Activated CD8-positive, alpha-beta memory T cell treated with anti-CD3 and anti-CD28 coated beads, Interleukin-2, amount 50 U/mL, for 48 hours (primary cell): ENCODE measurements at regions not wholly inside any gene's neighbourhood (a gene's known extent, or its start where the extent isn't known, plus 50 kb on each side); places are given as distances from the start of the nearest gene placed in this dataset.
"Not testable (repeated sequence)": the region's sequence is repeated elsewhere in the genome, so short reads cannot be mapped to it uniquely, and the experiment has no call there.

Source experiments
- DNase-seq: peaks from one replicate; pipeline ENCODE4 v3.0.0-alpha.2; 2020

DNA sequence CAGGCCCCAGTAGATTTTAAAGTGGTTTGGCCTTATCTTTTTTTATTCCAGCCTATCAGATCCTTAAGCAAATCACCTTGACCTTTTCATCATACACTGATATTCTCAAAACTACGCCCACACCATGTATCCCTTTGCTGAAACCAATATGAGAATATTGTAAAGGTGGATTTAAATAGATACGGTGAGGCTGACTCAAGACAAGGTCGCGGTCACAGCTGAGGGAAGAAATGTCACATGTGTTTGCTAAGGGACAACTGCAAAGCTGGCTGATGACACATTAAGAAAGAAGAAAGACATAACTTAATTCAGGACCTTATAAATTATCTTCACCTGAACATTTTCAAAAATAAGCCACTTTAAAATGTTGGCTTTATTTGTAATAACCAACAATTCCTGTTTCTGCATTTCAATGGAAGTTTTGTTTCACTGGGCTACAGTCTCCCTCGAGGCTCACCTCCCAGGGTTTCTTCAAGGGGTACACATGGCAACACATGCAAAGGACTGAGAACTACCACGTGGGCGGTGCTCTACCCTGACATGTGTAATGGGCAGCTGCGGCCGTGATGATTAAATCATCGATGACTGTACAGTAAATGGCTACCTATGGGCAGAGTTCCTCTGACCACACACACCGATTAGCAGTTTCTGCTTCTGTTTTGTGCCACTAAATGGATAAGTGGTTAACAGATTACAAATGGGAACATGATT, 189.5 kb downstream of the SIPA1L2 start:
- no peak for DNase-seq

DNA sequence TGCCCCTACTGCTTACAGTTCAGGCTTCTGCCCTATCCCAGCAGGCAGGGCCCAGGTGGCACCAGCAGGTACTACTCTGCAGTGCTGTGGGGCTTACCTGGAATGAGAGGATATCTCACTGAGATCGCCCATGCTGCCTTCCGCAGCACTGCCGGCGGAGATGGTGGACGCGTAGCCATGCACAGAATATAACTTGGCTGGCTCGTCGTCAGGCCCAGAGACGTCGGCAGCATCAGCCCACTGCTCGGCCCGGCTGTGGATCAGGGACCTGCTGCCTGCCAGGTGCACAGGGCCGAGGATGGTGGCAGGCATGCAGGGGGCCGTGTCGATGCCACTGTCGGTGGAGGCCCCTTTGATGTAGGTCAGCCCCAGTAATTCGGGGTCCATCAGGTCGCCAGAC, 190.9 kb downstream of the SIPA1L2 start:
- no peak for DNase-seq

DNA sequence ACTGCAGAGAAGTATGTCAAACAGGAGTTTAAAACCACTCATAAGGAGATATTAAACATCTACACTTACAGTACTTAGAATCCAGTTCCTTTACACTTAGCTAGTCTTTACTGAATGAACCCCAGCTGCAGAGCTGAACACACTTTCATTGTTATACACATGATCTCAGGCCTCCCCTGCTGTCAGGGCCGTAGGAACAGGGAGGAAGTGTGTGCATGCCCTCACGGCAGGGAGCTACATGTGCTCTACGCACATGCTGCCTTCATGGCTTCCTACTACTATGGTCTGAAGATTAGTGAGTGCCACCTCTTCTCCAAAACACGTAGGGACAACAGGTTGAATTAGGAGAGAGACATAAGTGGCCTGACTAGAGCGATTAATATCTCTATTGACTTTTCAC, 191.5 kb downstream of the SIPA1L2 start:
- no peak for DNase-seq

DNA sequence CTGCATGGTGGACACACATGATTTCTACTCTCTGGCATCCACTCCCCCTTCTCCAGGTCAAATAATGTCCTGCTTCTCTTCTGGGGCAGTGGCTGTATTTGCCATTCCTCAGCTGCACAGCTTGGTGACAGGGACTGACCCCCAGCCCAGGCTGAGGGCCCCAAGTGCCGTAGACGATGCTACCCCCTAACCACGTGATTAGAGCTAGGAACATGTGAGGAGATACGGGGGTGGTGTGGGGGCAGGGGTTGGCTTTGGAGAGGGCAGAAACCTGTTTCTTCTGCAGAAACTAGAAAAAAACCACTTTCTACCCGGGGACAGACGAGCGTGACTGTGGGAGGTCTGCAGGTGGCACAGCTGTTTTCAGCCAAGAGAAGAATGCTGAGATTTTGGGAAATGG, 192.4 kb downstream of the SIPA1L2 start:
- DNase-seq, result no peak

DNA sequence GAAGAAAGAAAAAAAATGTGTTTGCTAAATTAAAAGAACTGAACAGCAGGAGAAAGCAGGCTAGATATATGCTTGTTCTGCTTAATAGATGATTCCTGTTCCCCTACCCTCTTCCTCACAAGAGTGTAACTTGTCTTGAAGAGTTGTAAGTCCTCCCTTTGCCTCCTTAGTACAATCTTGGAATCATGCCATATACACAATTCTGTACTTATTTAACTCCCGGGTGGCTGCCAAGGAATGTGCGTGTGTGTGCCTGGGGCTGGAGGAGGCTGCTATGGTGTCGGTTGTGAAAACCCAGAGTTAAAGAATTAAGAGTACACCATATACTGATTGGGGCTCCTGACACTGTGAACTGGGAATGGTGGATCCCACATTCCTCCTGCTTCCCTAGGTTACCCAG, 194.2 kb downstream of the SIPA1L2 start:
- DNase-seq, result no peak

DNA sequence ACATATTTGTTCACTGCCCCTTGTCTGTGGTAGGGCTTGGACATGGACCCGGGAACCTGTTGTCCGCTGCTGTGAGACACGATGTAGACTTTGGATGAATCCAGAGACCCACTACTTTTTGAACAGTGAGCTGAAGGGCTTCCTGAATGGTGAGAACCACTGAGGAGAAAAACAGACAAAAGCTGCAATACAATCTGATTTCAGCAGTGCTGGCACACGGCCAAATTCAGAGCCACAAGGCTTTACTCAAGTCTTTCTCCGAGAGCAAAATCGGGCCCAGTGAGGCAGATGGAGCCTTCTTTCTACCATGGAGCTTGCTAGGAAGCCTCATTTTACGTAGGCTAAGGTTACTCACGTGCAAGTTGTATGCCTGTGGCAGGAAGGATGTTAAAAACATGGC, 197.6 kb downstream of the SIPA1L2 start:
- no peak for DNase-seq

DNA sequence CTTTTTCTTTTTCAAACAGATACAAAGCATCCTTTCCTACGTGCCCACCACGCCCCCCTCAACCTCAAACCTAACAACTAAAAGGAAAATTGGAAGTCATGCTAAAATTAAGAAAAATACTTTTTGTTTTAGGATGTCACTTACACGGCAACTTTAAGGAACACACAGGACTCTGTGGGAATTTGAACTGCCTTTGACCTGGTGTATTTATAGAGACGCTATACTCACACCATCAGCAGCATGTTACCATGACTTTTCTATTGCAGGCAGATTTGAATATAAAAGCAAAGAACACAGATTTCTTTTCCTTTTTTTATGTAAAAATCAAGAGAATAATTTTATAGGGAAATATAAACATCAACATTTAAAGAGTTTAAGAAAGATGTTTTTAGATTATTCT, 198.2 kb downstream of the SIPA1L2 start:
- no peak for DNase-seq

DNA sequence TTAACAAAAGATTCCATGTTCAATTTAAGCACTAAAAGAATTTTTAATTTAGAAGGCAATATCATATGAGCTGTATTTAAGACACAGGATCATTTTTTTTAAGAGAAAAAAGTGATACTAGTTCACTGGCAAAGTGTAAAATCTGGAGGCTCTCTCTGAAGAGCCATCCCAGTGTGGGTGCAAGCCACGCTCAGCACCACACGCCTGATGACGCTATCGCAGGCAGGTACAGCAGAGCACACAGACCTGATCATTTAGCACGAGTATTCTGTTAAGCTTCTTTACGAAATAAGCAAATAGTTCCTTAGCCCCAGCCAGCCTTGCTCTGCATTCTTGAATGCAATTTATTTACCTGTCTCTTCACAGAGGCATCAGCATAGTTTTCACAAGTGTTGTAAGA, 198.6 kb downstream of the SIPA1L2 start:
- no peak for DNase-seq

DNA sequence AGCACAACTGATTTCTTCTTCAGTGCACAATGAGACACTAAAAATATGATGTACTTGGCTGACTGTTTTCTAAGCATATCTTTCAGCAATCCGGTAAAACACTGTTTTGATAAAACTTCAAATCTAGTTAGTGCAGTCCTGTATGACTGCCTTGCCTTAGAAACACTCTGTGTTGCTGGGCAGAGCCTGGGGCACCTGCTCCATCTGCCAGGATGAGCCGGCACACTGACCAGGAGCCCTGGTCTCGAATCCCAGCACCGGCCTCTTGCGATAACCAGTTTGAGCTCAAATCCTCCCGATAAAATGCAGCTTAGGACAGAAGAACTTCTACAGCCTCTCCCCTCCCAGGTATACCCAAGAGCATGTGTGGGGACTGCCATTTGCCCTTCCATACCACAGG, 199.5 kb downstream of the SIPA1L2 start:
- no peak for DNase-seq

DNA sequence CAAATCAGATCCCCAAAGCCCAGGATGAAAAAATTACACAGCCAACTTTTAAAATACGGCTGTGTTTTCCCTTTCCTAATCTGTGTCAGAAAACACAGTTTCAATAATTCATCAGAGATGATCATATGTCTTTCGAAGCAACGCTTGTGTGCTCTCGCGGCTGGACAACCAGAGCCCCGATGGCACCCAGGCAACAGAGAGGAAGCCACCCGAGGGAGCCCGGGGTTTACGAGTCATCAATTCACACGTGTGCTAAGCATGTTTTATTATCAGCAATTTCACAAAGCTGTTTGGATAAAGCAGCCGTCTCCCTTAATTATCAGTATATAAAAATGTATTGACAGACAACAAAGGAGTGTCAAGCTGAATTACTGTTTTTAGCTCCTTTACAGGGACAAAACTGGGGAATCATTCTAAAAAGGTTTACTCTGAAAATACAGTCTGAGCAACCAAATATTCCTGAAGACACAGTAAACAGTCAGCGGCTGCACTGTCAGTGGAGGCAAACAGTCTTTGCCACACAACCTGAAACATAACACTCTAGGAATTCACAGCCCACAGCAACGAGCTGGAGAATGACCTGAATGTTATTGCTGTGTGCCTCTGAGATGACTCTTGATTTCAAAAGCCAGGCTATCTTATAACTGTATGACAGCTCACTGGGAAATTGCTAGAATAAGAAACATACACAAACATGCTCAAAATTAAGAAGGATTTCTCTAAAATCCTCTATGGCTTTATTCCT, 201.0 kb downstream of the SIPA1L2 start:
- DNase-seq, result no peak

DNA sequence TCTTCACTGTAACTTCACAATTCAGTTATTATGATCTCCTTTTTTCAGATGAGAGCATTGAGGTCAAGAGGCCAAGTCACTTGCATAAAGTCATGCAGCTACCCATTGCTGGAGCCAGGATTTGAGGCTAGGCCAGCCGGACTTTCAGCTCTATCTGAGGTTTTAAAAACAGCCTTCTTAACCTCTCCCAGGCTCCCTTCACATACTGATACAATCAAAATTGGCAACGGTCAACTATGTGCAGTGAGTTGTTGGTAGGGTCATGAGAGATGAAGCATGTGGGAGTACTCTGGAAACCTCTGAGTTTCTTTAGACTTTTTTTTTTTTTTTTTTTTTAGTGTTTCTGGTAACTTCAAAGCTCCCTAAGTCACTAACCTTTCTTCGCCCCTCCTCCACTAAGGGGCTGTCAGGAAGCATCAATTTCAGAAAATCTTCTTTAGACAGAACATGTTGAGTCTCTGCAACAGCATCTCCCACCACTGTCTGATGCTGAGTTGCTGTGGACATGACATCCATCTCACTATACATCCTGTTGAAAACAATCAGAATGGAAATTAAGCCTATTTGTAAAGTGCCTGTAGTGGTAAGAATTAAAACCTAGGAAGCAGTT, 201.8 kb downstream of the SIPA1L2 start:
- no peak for DNase-seq

DNA sequence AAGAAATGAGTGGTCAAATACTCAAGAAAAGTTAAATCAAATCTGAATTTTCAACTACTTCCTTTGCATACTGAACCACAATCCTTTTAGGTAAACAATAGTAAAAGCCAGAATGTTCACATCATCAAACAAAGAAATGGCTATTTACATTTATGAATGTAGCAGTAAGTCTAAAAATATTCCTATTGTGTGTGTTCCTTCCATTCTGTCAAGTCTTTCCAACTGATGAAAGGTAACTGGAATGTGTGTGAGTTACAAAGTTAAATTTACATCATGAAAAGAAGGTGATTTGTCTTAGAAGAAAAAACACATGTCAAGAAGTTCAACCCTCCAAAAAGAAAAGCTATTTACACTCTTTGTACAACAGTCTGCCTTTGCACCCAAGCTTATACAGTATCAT, 203.1 kb downstream of the SIPA1L2 start:
- DNase-seq, result no peak

DNA sequence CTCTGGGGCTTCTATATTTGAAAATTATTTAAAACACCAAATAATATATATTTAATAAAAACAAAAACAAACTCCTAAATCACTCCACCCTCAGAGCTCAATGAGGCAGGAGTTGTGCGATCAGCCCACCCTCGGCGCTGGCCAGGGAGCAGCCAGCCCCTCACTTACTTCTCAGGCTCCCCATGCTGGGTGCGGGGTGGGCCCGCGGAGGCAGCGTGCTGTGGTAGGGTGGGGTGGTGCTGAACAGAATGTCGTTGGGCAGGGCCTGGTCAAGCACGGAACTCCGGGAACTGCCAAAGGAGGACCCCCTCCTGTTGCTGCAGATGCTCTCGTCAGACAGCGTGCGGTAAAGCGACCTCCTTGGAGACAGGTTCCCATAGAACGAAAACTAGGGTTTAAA, 204.5 kb downstream of the SIPA1L2 start:
- no peak for DNase-seq

DNA sequence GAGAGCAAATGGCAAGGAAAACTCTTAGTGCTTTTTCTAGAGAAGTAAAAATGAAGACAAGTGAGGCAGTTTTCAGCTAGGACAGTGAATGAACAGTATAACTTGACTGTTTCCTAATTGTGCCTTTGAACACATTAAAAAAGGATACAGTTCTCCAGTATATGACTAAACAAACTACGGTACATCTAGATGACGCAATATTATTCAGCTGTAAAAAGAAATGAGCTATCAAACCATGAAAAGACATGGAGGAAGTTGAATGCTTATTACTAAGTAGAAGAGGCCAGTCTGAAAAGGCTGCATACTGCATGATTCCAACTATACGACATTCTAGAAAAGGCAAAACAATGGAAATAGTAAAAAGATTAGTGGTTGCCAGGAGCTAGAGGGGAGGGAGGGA, 206.3 kb downstream of the SIPA1L2 start:
- no peak for DNase-seq

DNA sequence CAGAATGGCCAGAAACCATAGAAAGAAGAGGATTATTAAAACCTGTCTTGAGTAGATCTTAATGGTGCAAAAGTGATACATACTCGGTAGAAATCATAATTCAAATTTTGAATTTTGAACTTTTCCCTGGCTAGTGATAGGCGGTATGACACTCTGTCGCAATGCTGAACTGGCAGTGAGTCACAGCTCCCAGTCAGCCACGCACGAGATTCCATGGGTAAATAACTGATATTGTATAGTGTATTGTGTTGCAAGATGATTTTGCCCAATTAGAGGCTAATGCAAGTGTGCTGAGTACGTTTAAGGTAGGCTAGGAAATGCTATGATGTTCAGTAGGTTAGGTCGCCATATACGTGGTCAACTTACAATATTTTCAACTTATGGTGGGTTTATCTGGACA, 207.0 kb downstream of the SIPA1L2 start:
- DNase-seq, result no peak

DNA sequence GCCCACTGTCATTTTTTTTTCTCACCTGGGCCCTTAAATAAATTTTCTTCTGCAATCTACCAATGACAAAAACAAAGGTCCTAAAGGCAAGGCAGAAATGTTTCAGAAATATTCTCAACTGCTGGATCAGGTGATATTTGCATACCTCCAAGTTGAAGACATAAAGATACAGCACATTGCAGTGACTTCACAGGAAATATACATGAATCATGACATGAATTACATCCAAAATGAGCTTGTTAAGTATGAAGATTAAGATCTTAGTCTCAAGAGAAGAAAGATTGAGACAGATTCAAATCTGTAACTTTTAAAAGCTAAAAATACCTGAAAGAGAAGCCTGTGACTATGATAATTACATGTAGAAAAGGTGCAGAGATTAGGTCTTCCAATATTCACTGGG, 207.8 kb downstream of the SIPA1L2 start:
- DNase-seq, result no peak

DNA sequence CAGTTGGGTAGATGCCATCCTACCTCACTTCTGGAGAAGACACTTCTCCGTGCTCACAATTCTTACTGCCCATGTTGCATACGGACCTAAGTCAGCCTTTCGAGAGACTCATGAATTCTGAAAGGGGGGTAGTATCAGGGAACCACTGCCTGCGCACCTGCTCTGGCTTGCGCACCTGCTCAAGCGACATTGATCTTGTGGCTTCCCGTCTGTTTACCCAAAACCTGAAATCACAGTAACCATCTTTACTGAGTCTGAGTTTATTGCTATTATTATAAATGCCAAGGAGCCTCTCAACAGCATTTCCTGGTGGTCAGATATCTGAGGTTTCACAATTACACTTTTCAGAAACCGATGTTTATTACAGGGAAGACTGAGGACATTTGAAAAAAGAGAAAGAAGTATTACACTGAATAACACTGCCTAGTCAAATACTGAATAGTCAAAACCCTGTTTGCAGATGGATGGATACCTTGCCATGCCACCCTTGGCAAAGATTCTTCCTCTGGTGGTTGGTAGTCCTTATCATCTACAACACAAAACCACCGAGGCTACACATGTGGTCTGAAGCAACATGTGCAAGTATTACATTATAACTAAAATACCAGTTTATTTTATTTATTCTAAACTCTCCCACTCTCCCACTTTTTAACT, 208.7 kb downstream of the SIPA1L2 start:
- no peak for DNase-seq

DNA sequence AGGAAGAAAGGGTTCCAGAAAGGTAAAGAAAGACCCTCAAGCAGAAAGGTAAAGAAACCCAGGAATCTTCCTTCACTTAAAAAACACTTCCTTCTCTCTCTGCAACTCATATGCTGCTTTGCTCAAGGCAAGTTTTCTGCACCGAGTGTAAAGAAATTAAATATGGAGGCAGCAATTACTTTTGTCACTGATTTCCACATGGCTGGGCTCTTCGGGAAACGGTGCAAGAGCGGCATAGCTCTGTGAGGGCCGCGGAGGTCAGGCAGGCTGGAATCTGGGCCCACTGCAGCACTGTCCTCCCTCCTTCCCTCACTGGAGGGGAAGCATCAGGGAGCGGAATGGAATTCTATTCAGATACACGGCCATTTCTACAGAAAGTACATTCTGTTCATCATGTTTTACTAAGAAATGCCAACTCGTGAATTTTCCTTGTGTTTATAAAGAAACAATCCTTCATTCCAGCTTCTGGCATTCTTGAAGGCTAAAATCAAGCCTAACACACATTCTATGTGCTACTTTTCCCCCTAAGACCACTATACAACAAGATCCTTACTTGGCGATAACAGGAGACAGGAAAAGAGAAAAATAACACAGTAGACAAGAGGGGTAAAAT, 212.2 kb downstream of the SIPA1L2 start:
- DNase-seq, result no peak

DNA sequence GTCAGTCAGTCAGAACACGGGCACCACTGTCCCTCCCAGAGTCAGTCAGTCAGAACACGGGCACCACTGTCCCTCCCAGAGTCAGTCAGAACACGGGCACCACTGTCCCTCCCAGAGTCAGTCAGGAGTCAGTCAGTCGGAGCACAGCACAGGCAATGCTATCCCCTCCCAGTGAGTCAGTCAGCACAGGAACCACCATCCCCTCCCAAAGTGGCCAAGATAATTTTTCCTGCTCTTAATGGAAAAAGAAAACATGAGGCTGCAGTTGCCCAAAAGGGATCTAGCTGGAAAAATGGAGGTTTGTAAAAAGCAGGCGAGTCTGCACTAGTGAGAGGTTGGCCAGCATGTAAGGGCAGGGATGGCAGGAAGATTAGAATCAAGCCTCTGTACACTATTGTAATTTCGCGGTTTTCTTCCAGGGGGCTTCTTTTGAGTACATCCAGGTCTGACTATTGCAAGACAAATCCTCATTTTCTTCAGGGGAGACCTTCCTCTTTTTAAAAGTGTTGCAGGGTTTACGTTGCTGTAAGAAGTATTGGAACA, 213.8 kb downstream of the SIPA1L2 start:
- DNase-seq, result no peak

DNA sequence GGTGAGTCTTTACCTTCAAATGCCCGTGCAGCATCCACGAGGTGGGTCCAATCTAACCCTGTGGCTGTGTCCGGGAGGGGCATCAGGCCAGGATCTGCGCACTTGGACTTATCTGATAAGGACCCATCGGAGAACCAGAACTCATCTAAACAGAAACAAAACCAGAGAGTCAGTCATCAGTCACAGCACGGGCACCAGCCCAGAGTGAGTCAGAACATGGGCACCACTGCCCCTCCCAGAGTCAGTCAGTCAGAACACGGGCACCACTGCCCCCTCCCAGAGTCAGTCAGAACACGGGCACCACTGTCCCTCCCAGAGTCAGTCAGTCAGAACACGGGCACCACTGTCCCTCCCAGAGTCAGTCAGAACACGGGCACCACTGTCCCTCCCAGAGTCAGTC, 214.5 kb downstream of the SIPA1L2 start:
- not testable (repeated sequence) for DNase-seq

DNA sequence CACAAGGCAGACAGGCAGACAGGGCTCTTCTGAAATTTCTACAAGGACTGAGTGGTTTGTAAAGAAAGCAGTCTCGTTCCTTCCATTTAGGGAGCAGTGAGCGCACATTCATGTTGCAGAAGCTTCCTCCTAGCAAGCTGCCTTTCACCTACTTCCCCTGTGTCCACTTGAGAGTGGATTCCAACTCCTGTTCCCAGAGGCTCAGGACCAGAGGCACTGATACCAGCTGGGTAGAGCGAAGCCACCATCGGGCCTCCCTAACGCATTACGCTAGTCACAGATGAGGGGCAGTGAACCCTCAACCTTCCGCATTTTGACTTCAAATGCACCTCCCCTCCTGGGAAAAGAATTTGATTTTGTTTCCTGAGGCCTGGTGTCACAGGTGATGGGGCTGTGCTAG, 215.8 kb downstream of the SIPA1L2 start:
- DNase-seq, result no peak

DNA sequence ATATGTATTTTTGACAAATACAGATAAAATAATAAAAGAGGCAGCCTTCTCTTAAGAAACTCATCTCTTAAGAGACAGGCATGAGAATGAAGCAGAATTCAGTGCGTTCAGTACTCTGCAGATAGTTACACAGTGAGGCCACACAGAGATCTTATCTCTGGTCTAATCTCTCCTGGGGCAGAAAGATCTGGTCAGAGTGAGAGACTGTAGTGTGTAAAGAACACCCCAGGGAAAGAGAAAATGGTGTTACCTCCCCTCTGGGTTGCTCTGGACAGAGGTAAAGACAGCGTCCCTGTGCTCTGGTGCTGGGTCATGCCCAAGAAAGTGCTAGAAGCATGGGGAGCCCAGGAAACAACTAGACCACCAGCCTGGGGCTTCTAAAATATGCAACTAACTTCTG, 216.3 kb downstream of the SIPA1L2 start:
- DNase-seq, result no peak

DNA sequence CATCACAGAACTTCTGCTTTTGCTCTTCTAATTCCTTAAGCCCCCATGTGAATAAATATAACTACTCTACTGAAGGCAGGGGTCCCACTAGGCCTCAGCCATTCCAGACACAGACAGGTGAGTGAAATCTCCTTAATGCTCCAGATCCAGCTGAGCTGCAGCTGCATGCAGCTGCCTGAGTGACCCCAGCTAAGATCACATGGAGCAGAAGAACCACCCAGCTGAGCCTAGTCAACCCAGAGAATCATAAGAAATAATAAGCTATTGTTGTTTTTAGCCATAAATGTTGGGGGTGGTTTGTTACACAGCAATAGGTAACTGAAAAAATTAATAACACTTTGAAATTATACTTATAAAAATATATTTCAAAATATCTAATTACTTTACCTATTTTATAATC, 220.3 kb downstream of the SIPA1L2 start:
- no peak for DNase-seq
